Cardiac muscle cell (in vitro differentiated cells and primary cell): ENCODE measurements at regions not wholly inside any gene's neighbourhood (a gene's known extent, or its start where the extent isn't known, plus 50 kb on each side); places are given as distances from the start of the nearest gene placed in this dataset.

Experiments
- DNase-seq, 2 donors: peaks; one replicate each; pipeline versions ENCODE4 v3.0.0 to v3.0.0-alpha.2; 2010 to 2017; ENCODE audit warnings: low read depth in 1 of 2, low spot score in 1 of 2
- H3K27ac ChIP-seq: fragments of 200-600 bp; sonication (generic); 2 replicates; pipeline ENCODE4 v1.5.1; 2016
- H3K27me3 ChIP-seq: fragments of 200-600 bp; sonication (generic); 2 replicates; pipeline ENCODE4 v1.6.0; 2016; ENCODE audit warnings: control low read depth
- H3K36me3 ChIP-seq: fragments of 200-600 bp; sonication (generic); 2 replicates; pipeline ENCODE4 v1.5.1; 2016; ENCODE audit warnings: control low read depth
- H3K4me1 ChIP-seq: fragments of 200-600 bp; sonication (generic); 2 replicates; pipeline ENCODE4 v1.8.1; 2017; ENCODE audit warnings: low read depth, mild to moderate bottlenecking, mixed run types
- H3K4me3 ChIP-seq: fragments of 200-600 bp; sonication (generic); 2 replicates; pipeline ENCODE4 v1.5.1; 2016; ENCODE audit warnings: mild to moderate bottlenecking
- H3K9me3 ChIP-seq: fragments of 200-600 bp; sonication (generic); 2 replicates; pipeline ENCODE4 v1.5.1; 2017; ENCODE audit warnings: low read depth, mild to moderate bottlenecking, control low read depth
- CTCF ChIP-seq: IDR thresholded peaks from 2 replicates; pipeline ENCODE4 v1.5.1; 2012; ENCODE audit warnings: low read depth, mild to moderate bottlenecking, low read length

GRCh38 chr4:96241819-96242218, 401.9 kb downstream of the PDHA2 start:
- no peak for DNase-seq
- Histone ChIP-seq H3K27me3 (no peaks in the 10 kb centered on the region), H3K4me1 (no peaks in the 10 kb centered on the region), H3K36me3 (no peaks in the 10 kb centered on the region), H3K9me3 (no peaks in the 10 kb centered on the region), H3K27ac (no peak overlapping the region), H3K4me3 (no peak overlapping the region)
- no peak for TF ChIP-seq CTCF

DNA sequence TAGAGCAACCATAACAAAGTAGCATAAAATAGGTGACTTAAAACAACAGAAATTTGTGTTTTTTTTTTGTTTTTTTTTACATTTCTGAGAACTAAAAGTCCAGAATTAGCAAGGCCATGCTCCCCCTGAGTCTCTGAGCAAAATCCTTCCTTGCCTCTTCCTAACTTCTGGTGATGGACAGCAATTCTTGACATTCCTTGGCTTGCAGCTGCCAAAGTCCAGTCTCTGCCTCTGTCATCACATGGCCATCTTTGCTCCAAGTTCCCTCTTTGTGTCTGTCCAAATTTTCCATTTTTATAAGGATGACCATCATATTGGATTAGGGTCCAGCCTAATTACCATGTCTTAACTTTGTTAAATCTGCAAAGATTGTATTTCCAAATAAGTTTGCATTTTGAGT, 407.2 kb downstream of the PDHA2 start:
- H3K27me3 ChIP-seq = no peaks in the 10 kb centered on the region
- H3K4me1 ChIP-seq = no peaks in the 10 kb centered on the region
- no peaks in the 10 kb centered on the region for H3K36me3 ChIP-seq
- no peak for TF ChIP-seq CTCF
- H3K27ac ChIP-seq = no peak overlapping the region
- H3K9me3 ChIP-seq = no peaks in the 10 kb centered on the region
- H3K4me3 ChIP-seq = no peak overlapping the region
- DNase-seq = no peak

GRCh38 chr4:96248225-96248624, 408.3 kb downstream of the PDHA2 start:
- Histone ChIP-seq H3K27me3 (no peaks in the 10 kb centered on the region), H3K4me1 (no peaks in the 10 kb centered on the region), H3K27ac (no peak overlapping the region), H3K4me3 (no peak overlapping the region), H3K9me3 (no peaks in the 10 kb centered on the region), H3K36me3 (no peaks in the 10 kb centered on the region)
- no peak for TF ChIP-seq CTCF
- DNase-seq = no peak

- H3K4me3 ChIP-seq = no peak overlapping the region
- H3K4me1 ChIP-seq = peaks cover 5% of the 10 kb centered on the region
- peak; percentile 28 to 41 for DNase-seq
- H3K9me3 ChIP-seq = no peaks in the 10 kb centered on the region
- no peak overlapping the region for H3K27ac ChIP-seq
- no peak for TF ChIP-seq CTCF
- H3K27me3 ChIP-seq = no peaks in the 10 kb centered on the region
- H3K36me3 ChIP-seq = no peaks in the 10 kb centered on the region
These were observed 420.3 kb downstream of the PDHA2 start for GRCh38 chr4:96260064-96260682.

GRCh38 chr4:96262057-96262456, 422.2 kb downstream of the PDHA2 start:
- peaks cover 5% of the 10 kb centered on the region for H3K4me1 ChIP-seq
- no peak for TF ChIP-seq CTCF
- H3K36me3 ChIP-seq = no peaks in the 10 kb centered on the region
- H3K4me3 ChIP-seq = no peak overlapping the region
- no peaks in the 10 kb centered on the region for H3K9me3 ChIP-seq
- no peaks in the 10 kb centered on the region for H3K27me3 ChIP-seq
- no peak overlapping the region for H3K27ac ChIP-seq
- no peak for DNase-seq
